Endothelial cell (in vitro differentiated cells): ENCODE measurements at regions not wholly inside any gene's neighbourhood (a gene's known extent, or its start where the extent isn't known, plus 50 kb on each side); places are given as distances from the start of the nearest gene placed in this dataset.

Source experiments
- DNase-seq: peaks from one replicate; pipeline ENCODE4 v3.0.0; 2021; ENCODE audit warnings: low spot score
- H3K27ac Mint-ChIP-seq: one replicate; pipeline ENCODE4 v1.8.0; 2021; ENCODE audit warnings: mixed read lengths, inconsistent platforms; ENCODE audit not compliant: unreplicated experiment
- H3K27me3 Mint-ChIP-seq: one replicate; pipeline ENCODE4 v1.8.0; 2021; ENCODE audit warnings: mild to moderate bottlenecking, moderate library complexity, mixed read lengths, inconsistent platforms; ENCODE audit not compliant: unreplicated experiment
- H3K36me3 Mint-ChIP-seq: one replicate; pipeline ENCODE4 v1.8.0; 2021; ENCODE audit warnings: mild to moderate bottlenecking, low read depth, mixed read lengths, inconsistent platforms; ENCODE audit not compliant: unreplicated experiment
- H3K4me1 Mint-ChIP-seq: one replicate; pipeline ENCODE4 v1.8.0; 2021; ENCODE audit warnings: mild to moderate bottlenecking, mixed read lengths, inconsistent platforms; ENCODE audit not compliant: unreplicated experiment
- H3K4me3 Mint-ChIP-seq: one replicate; pipeline ENCODE4 v1.8.0; 2021; ENCODE audit warnings: mild to moderate bottlenecking, mixed read lengths, inconsistent platforms; ENCODE audit not compliant: unreplicated experiment
- H3K9me3 Mint-ChIP-seq: one replicate; pipeline ENCODE4 v1.8.0; 2021; ENCODE audit warnings: mixed read lengths, inconsistent platforms; ENCODE audit not compliant: unreplicated experiment
- CTCF ChIP-seq: fragments of 200-600 bp; sonication (generic); IDR thresholded peaks from one replicate; pipeline ENCODE4 v1.5.0; 2021; ENCODE audit warnings: antibody characterized with exemption; ENCODE audit not compliant: unreplicated experiment

GRCh38 chr7:135799881-135800280, 51.3 kb upstream of the FAM180A start:
- Mint-ChIP-seq H3K4me1 (peaks cover 7% of the 10 kb centered on the region), H3K9me3 (no peaks in the 10 kb centered on the region), H3K4me3 (no peak overlapping the region), H3K36me3 (peaks cover 6% of the 10 kb centered on the region), H3K27ac (no peak overlapping the region), H3K27me3 (peaks cover 3% of the 10 kb centered on the region)
- no peak for DNase-seq
- no peak for TF ChIP-seq CTCF
